ENCODE measurements at regions not wholly inside any gene's neighbourhood (a gene's known extent, or its start where the extent isn't known, plus 50 kb on each side); places are given as distances from the start of the nearest gene placed in this dataset.

- DNase-seq (ENCODE audit: low spot score, unreplicated experiment) = no peak
- H3K4me1 Mint-ChIP-seq (ENCODE audit: low read depth) = no peaks in the 10 kb centered on the region
- no peaks in the 10 kb centered on the region for H3K9me3 Mint-ChIP-seq (ENCODE audit: low read depth)
- no peak for TF ChIP-seq CTCF (IDR thresholded peaks at IDR 0.05; ENCODE audit: unreplicated experiment)
- no peaks in the 10 kb centered on the region for H3K27me3 Mint-ChIP-seq
- no peak overlapping the region for H3K4me3 Mint-ChIP-seq (ENCODE audit: low read depth)
- no peak overlapping the region for H3K27ac Mint-ChIP-seq
- H3K36me3 Mint-ChIP-seq (ENCODE audit: insufficient read depth) = no peaks in the 10 kb centered on the region
Measured at GRCh38 chr7:126202177-126202576, 1050.6 kb downstream of the GRM8 start.

- Mint-ChIP-seq H3K27me3 (no peaks in the 10 kb centered on the region), H3K4me1 (ENCODE audit: low read depth) (peaks cover 3% of the 10 kb centered on the region), H3K4me3 (ENCODE audit: low read depth) (no peak overlapping the region), H3K9me3 (ENCODE audit: low read depth) (peaks cover 17% of the 10 kb centered on the region), H3K27ac (no peak overlapping the region), H3K36me3 (ENCODE audit: insufficient read depth) (no peaks in the 10 kb centered on the region)
- no peak for TF ChIP-seq CTCF (IDR thresholded peaks at IDR 0.05; ENCODE audit: unreplicated experiment)
- no peak for DNase-seq (ENCODE audit: low spot score, unreplicated experiment)
Measured at GRCh38 chr7:126185959-126186580, 1066.7 kb downstream of the GRM8 start.

- Mint-ChIP-seq H3K27ac (no peak overlapping the region), H3K4me3 (ENCODE audit: low read depth) (no peak overlapping the region), H3K9me3 (ENCODE audit: low read depth) (peaks cover 17% of the 10 kb centered on the region), H3K4me1 (ENCODE audit: low read depth) (no peaks in the 10 kb centered on the region), H3K27me3 (no peaks in the 10 kb centered on the region), H3K36me3 (ENCODE audit: insufficient read depth) (no peaks in the 10 kb centered on the region)
- no peak for TF ChIP-seq CTCF (IDR thresholded peaks at IDR 0.05; ENCODE audit: unreplicated experiment)
- DNase-seq (ENCODE audit: low spot score, unreplicated experiment) = no peak
Measured at GRCh38 chr7:126179916-126180315, 1072.8 kb downstream of the GRM8 start.

GRCh38 chr7:126178865-126179264 lies 1073.9 kb downstream of the GRM8 start:
- H3K4me3 Mint-ChIP-seq (ENCODE audit: low read depth) = no peak overlapping the region
- H3K27ac Mint-ChIP-seq = no peak overlapping the region
- no peaks in the 10 kb centered on the region for H3K4me1 Mint-ChIP-seq (ENCODE audit: low read depth)
- H3K9me3 Mint-ChIP-seq (ENCODE audit: low read depth) = peaks cover 14% of the 10 kb centered on the region
- no peaks in the 10 kb centered on the region for H3K36me3 Mint-ChIP-seq (ENCODE audit: insufficient read depth)
- no peaks in the 10 kb centered on the region for H3K27me3 Mint-ChIP-seq
- no peak for DNase-seq (ENCODE audit: low spot score, unreplicated experiment)
- TF ChIP-seq CTCF (IDR thresholded peaks at IDR 0.05; ENCODE audit: unreplicated experiment) = no peak

- H3K4me1 Mint-ChIP-seq (ENCODE audit: low read depth) = no peaks in the 10 kb centered on the region
- no peak for TF ChIP-seq CTCF (IDR thresholded peaks at IDR 0.05; ENCODE audit: unreplicated experiment)
- DNase-seq (ENCODE audit: low spot score, unreplicated experiment) = no peak
- no peaks in the 10 kb centered on the region for H3K27me3 Mint-ChIP-seq
- H3K36me3 Mint-ChIP-seq (ENCODE audit: insufficient read depth) = no peaks in the 10 kb centered on the region
- H3K9me3 Mint-ChIP-seq (ENCODE audit: low read depth) = peaks cover 14% of the 10 kb centered on the region
- no peak overlapping the region for H3K4me3 Mint-ChIP-seq (ENCODE audit: low read depth)
- H3K27ac Mint-ChIP-seq = no peak overlapping the region
Measured at GRCh38 chr7:126177782-126178181, 1075.0 kb downstream of the GRM8 start.

Measured in progenitor cell of endocrine pancreas (in vitro differentiated cells).